Upper lobe of left lung (tissue), 4 donors: ENCODE measurements at regions not wholly inside any gene's neighbourhood (a gene's known extent, or its start where the extent isn't known, plus 50 kb on each side); places are given as distances from the start of the nearest gene placed in this dataset.

Experiments
- CTCF ChIP-seq, 6 experiments: fragments of 450-650 bp in 4 of 6; fragments of 200-600 bp in 2 of 6; sonication (generic) in 2 of 6; IDR thresholded peaks; one replicate each; pipeline ENCODE4 v1.5.1; 2016 to 2019; ENCODE audit warnings: antibody characterized with exemption in 6 of 6
- EP300 ChIP-seq, 4 donors: sonication (generic); formaldehyde crosslinking; IDR thresholded peaks; one replicate each; pipeline ENCODE4 v1.5.1; 2017; ENCODE audit warnings: antibody characterized with exemption in 4 of 4, control low read depth in 2 of 4
- POLR2A ChIP-seq, 4 donors: fragments of 450-650 bp; IDR thresholded peaks; one replicate each; pipeline ENCODE4 v1.5.1; 2016 to 2017; ENCODE audit warnings: antibody characterized with exemption in 4 of 4, mild to moderate bottlenecking in 2 of 4
- POLR2AphosphoS5 ChIP-seq, 2 donors: sonication (generic); formaldehyde crosslinking; IDR thresholded peaks; one replicate each; pipeline ENCODE4 v1.5.1; 2017; ENCODE audit warnings: antibody characterized with exemption in 2 of 2

GRCh38 chr18:77547757-77548156 is 298.1 kb downstream of the GALR1 start:
- TF ChIP-seq CTCF (IDR thresholded peaks at IDR 0.05) (no peak), POLR2A (IDR thresholded peaks at IDR 0.05) (no peak), POLR2AphosphoS5 (IDR thresholded peaks at IDR 0.05) (no peak), EP300 (IDR thresholded peaks at IDR 0.05) (no peak)
